CD4-positive, alpha-beta T cell treated with Interleukin-4 for 4 hours (primary cell): ENCODE measurements at regions not wholly inside any gene's neighbourhood (a gene's known extent, or its start where the extent isn't known, plus 50 kb on each side); places are given as distances from the start of the nearest gene placed in this dataset.

ENCODE experiments used
- DNase-seq: peaks from one replicate; pipeline ENCODE4 v3.0.0-alpha.2; 2020

DNA sequence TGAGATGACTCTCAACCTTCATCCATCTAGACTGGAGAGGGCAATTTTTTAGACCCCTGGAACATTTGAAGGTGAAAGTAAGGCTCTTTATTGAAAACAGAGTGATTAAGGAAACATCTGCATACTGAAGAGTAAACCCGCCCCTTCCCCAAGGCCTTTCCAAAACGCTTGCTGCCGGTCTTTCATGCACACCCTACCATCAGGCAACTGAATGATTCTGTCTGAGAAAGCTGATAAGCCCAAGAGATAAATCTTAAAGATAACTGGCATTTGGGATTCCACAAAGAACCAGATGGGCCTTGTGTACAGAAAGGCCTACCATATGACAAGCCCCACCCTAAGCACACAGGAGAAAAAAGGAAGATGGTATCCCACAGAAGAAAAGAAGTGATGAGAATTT is 54.4 kb upstream of the PIK3R1 start:
- no peak for DNase-seq

DNA sequence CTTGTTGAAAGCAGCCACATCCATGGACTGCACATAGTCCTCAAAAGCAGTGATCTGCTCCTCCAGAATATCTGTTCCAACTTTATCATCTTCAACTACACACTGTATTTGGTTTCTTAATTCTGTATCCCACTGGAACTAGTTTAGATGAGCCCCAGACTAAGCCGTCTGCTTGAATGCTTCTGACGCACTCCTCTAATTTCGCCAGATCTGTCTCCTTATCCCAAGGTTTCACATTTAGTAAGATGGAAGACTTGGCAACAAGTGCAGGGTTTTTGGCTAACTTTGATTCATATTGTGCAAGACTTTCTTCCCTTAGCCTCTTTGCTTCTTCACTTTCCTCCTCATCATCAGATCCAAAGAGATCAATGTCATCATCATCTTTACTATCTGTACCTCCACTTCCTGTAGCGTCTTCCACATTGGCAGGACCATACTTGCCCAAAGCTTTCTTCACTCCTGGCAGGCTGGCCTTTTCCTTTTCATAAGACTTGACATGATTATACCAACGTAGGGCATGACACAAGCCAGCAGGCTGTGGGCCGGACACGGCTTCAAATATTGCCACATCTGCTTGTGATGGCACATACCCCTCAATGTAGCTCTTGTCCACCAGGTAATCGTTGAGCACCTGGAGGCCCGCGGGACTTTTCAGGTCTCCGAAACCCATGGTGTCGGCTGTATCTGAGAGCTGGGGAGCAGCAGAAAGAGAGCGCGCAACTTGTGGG is 56.2 kb upstream of the PIK3R1 start:
- DNase-seq: no peak

DNA sequence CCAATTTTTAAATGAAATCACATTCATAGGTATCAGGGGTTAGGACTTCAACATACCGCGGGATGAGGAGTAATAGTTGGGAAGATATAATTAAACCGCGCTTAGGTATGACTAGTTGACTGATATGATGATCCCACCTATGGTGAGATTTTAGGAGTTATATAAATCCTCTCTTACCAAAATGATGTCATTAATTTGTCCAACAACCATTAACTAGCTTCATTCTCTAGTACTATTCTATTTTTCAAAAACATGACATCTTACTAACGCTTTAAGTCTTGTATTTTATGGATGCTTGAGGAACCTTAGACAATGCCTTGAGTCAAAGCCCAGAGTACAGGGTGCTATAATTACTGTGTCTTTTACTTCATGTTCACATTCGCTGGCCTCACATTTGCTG is 59.6 kb upstream of the PIK3R1 start:
- no peak for DNase-seq

DNA sequence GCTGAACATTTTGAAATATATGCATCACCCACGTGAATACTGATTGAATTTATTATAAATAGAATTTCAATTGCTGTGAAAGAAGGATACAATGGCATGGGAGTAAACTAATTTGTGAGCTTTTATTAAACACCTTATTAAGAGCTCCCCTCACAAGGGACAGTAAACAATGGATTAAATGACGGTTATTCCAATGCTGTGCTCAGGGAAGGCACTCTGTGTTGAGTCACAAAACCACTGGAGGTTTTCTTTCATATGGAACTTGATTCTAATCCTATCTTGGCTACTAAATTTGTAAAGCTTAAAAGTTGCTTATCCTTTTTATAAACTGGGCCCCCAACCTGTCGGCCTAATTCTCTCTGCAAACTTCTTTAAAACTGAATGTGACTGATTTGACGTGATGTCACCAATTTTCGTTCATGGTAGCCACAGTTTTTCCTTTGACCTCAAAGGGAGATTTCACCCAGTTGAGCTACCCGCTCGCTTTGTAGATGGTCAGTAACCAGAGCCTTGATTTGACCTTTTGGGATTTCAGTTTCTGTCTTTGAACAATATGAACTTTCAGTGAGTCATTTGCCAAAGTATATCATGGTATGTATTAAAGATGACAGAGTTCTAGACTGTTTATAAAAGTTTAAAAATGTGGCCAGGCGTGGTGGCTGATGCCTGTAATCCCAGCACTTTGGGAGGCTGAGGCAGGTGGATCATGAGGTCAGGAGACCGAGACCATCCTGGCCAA is 61.3 kb upstream of the PIK3R1 start:
- DNase-seq: no peak

DNA sequence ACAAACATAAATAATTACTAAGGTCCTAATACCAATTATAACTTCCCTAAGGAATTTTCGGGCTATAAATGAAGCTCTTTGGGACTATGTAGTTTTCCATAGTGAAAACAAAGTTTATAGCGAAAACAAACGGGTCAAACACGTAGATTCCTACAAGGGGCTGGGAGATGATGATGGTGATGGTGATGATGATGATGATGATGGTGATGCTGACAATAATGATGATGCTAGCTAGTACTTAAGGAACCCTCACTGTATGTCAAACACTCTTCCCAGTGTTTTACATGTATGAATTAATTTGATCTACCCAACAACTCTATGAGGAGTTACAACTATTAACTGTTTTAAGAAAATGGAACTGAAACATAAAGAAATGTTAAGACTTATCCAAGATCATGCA is 63.7 kb upstream of the PIK3R1 start:
- DNase-seq: no peak

DNA sequence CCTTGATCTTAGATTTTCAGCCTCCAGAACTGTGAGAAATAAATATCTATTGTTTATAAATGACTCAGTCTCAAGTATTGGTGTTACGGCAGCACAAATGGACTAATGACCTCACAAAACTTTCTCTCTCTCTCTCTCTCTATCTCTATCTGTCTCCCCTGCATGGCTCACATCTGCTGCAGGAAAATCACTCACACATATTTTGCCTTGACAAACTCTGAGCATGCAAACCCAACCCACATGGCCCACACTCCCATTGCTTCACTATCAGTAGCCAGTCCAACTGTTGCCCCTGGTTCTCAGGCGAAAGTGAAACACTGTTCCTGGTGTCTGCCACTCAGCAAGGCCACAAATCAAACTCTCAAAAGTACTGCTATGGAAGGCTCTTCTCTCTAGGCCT is 66.4 kb upstream of the PIK3R1 start:
- DNase-seq: no peak

DNA sequence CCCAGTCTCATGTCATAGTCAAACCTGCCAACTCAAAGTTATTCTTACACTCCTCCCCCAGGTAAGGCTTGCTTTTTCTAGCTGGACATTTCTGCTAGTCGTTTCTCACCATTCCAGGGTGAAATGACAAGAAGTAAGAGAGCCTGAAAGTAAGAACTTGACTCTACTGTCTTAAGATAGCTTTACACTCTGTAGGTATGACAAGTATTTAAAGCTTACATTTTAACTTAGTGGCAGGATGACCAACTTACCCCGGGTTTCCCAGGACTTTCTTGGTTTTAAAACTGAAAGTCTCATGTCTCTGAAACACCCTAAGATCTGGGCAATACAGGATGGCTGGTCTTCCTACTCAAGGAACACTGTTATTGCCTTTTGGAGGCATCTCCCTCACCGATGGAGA is 67.5 kb upstream of the PIK3R1 start:
- no peak for DNase-seq

DNA sequence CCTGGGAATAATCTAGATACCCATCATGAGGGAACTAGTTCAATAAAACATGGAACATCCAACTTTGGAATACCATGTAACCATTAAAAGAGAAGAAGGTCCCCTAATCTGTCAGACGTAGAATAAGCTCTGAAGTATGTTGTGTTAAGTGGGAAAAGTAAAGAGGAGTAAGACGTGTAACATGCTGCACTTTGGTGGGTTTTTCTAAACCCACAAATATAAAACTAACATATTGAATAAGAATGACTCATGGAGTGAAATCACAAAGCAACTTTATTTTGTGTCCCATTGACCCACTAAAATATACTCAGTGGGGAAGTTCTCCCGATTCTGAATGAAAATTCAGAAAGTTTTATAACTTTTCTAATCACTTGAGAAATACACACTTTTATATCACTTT is 67.9 kb upstream of the PIK3R1 start:
- no peak for DNase-seq

DNA sequence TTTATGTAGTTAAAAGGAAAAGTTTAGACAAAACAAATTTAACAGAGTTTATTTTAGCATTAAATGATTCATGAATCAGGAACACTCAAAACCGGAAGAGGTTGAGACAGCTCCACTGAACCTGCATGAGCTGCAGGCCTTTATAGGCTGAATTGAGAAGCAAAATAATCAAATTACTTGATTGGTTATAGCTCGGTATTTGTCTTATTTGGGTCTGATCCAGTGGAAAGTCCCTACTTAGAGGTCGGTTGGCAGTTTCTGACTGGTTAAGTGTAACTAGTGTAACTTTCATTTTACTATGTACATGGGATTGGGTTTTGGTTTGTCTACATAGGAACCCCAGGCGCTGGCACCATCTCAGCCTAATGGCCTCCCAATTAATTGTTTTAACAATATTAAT is 74.1 kb upstream of the PIK3R1 start:
- DNase-seq: peak; percentile 59

DNA sequence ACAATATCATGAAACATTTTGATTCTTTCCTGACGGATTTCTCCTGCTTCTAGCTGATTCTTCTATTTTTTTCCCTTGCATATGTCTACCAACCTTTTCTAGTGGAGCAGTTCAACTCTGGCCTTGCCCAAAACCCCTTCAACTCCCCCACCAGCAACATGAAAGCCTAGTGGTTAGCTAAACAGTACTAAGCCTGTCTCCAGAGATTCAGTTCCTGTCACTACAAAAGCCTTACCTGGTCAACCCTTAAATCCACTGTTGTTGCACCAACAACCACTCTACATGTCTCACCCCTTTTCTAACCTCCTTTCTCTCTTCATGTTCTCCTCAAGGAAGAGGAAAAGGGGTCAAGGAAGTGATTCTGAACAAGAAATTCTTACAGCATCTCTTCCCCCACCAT is 74.8 kb upstream of the PIK3R1 start:
- DNase-seq: no peak

DNA sequence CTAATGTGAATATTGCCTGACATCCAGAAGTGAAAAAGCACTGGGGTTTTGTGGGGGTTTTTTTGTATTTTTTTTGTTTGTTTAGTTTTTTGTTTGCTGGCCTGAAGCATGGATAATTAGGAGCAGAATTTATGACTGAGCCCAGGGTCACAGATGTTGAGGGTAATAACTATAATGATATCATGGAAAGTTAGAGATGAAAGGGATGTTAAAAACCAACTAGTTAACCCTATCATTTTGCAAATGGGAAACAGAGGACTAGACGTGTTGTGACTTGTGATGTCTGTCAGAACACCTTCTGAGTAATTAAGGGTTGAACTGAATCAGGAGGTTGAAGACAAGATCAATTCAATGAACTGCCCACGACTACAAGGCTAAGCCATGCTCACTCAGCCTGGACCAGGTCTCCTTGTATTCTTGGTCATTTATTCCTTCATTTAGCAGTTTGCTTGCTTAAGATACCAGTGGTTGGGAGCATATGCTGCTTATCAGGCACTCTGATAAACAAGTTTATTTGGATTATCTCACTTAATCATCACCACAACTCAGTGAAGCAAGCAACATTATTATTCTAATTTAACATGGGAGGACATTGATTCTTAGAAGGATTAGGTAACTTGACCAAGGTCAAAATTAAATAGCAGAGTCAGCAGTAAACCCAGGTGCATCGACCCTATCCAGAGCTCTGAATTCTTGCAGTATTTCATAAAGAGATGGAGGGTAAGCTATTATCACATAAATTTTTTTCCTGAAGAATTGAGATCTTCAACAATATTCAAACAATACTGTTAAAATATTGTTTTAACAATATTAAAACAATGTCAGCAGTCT is 75.7 kb upstream of the PIK3R1 start:
- DNase-seq: no peak

DNA sequence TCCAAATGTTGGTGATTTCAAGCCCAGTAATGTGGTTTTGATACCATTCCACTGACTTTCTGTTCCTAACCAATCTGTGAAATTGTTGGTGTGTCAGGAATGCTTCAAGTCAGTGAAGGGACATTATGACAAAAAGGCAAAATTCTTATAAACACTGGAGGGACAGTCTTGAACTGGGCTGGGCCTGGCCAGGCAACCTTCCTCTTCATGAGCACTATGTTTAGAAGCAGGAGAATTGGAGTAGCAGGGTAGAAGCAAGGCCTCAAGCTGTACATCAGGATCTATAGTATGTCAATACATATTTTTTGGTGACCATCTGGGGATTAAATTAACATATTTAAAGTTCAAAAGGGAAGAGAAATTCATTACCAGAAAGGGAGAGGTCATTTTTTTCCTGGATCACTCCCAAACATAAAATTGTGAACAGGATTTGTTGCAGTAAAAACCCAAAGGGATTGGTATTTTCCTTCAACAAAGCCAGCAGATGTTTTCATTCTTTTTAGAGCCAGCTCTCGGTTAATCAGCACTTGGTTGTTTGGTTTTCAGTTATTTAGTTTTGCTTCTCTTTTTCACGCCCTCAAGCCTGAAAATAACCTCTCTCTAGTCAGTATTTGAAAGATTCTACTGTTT is 77.9 kb upstream of the PIK3R1 start:
- DNase-seq: no peak

DNA sequence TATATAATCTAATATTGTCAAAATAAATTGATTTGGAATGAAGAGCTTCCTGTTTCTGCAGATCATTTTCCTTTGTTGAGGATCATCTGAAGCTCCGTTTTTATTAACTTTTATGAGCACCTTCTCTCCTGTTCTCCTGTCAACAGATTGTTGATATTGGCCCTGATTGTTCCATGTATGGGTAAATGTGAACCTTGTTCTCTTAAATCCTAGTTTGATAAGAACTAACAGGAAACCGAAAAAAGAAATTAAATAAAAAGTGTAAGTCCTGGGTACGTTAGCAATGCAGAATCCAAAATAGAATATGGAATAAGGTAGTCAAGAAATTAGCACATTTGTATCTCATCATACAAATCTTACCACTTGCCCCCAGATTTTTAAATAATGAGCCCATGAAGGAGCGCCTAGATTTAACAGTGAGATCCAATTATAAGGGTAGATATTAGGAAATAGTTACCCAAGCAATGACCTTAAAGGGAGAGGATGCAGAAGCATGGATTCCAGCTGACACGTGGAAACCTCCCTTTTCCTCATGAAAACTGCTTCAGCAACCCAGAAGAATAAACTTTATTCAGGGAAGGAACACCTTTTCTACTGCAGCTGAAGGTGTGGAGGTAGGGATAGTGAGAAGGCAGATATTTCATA is 80.8 kb upstream of the PIK3R1 start:
- no peak for DNase-seq

DNA sequence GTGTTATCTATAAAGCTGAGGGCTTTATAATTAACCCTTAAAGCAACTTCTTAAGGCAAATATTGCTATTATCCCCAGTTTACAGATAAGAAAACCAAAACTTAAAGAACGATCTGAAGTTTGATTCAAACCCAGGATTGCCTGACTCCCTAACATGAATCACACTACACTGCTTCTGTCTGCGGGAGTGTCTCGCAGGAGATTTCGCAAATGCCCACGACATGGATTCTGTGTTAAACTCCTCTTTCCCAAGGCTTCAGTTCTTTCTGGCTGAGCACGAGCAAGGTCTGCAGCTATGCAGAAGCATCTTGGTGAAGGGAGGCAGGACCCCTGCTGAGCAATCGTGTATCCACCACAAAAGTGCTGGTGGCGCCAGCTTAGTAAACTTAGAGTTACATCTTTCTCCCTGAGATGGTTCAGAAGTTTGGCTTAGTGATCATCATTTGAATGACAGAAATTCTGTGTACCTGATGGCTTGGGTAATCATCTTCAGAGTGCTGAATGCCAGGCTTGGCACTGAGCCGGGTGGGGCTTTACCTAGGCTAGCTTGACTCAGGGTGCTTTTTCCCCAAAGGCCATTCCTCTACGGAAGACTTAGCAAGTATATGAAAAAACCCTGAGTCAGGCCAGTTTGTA is 81.4 kb upstream of the PIK3R1 start:
- DNase-seq: no peak

DNA sequence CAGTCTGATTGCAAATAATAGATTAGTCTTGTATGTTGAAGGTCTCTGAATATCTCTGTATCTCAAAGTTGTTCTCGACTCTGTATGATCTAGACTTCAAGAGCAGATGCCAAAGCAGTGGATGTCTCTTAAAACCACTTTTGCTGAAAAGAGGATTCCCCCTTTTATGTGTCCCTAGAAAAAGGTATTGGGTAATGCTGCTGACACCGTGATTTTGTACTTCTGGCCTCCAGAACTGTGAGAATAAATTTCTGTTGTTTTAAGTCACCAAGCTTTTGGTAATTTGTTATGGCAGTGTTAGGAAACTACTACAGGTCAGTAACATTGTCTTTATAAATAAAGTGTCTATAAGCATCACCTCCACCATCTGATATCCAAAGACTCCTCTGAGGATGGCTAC is 85.3 kb upstream of the PIK3R1 start:
- DNase-seq: no peak

DNA sequence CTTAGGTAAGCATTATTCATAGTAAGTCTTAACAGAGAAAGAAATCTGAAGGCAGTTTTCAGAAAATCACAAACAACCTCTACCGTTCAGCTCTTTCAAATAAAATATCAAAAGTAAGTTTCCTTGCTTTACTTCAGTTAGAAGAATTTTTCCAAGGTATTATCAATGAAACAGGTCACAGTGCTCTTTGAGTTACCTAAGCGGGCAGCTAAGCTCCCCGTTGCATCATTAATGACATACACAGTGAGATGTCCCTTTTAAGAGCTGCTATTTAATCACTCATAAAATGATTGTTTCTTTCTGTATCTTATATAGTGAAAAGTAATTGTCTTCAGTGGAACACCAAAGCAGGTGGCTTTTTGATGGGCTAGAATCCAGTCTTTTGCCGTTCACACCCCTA is 86.2 kb upstream of the PIK3R1 start:
- no peak for DNase-seq

DNA sequence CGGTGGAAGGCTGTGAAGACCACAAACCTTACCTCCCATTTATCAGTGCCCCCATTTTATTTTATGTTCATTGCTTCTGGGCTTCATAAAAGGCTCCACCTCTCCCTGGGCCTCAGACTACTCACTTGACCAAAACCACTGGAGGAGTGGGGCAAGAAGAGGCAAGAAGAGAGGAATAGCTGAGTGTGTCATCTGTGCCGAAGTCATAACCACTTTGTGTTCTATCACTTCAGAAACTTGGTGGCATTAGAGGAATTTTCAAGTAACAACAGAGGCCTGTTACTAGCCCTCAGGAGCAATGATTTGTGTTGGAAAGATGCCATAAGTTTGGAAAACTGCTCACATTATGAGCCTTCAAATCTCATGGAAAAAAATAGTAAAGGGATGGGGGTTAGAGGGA is 88.7 kb upstream of the PIK3R1 start:
- DNase-seq: no peak

DNA sequence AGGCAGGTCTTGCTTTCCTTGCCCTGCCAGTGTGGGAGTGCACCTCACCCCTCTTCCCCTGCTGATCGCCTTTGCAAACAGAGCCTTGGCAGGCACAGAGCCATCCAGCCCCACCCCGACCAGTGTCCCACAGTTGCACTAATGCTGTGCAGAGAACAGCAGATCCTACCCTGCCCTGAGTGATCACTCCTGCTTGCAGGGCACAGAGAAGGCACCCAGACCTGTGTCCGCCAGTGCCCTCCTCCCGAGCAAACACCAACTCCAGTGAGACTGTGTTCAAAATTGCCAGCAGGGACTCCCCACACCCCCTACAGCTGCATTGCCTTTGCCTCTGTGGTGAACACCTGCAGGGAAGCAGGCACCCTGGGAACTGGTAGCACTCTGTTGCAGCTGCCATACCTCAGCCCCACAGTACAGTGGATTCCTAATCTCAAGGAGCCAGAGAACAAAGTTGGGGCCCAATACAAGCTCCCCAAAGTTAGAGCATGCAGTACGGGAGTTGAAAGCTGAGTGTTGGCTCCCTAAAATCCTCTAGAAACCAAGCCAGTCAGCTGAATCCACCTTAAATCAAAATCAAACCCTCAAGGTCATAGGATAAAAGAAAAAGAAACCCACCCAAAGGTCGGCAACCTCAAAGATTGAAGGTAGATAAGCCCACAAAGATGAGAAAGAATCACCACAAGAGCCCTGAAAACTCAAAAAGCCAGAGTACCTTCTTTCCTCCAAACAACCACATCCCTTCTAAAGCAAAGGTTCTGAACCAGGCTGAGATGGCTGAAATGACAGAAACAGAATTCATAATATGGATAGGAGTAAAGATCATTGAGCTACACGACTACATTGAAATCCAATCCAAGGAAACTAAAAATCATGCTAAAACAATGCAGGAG is 92.9 kb upstream of the PIK3R1 start:
- no peak for DNase-seq

DNA sequence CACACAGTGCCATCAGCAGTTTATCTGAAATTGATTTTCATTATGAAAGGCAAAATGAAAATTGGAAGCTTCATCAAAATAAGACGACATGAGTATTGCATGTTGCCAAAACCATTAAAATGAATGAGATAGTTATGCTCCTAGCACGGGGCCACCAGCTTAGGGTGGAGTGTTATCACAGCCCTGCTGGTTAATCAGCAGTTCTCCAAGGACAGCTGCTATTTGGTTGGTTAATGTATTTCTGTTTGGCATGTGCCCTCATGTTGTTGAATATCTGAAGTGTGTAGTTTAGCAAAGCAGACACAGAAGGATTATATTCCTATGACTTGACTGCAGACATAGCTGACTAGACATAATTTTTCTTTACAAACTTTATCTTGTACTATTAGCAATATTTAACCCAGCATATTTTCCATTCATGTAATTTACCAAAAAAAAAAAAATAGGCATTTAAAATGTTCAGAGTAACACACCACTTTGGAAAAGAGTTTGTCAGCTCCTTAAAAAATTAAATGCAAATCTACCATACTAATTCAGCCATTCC is 98.6 kb upstream of the PIK3R1 start:
- no peak for DNase-seq

DNA sequence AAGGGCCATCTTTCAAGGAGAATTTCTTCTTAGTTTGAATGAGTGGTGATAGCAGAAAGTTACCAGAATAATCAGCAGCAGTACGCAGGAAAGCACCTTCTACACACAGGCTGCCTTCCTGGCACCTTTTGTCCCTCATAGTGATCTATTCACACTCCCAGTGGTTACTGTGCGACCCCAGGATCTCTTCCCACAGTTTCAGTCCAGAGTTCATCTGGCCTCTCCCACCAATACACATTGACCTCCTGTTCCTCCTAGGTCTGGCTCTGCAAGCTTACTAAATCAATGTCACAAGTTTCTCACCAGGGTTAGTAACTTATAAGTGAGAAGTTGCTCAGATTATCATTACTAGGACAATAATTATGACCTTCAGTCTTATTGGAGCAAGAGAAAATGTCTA is 99.1 kb upstream of the PIK3R1 start:
- DNase-seq: no peak

DNA sequence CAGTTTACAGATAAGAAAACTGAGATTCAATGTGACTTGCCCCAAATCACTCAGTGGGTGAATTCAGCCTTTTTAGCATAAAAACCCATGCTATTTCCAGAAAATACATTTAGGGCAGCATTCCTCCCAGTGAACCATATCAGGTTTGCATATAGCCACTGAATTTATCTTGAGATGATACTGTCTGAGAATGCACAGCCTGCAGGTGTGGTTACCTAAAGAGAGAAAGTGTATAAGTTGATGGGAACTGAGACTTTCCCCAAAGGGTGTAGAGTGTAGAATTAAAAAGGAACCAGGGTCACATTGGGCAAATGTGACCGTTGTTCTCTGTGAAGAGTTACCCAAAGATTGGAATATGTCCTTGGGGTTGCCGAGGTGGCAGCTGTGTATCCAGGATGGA is 100.0 kb upstream of the PIK3R1 start:
- DNase-seq: no peak
